Endothelial cell of umbilical vein (primary cell): ENCODE measurements at regions not wholly inside any gene's neighbourhood (a gene's known extent, or its start where the extent isn't known, plus 50 kb on each side); places are given as distances from the start of the nearest gene placed in this dataset.

Experiments used
- BruUV-seq: library from RNA; stranded (reverse); fragments of 400-500 nt; replicated peaks from 2 replicates; lab custom pipeline; 2021; lab: Mats Ljungman, UMichigan
- CTCF ChIA-PET: fragments of 300-600, 350-600 bp; sonication (Branson Sonifier 250); formaldehyde crosslinking; loops from one replicate; lab custom pipeline; 2021; ENCODE audit warnings: antibody characterized with exemption, inconsistent platforms; lab: Charles Lee
- POLR2A ChIA-PET: fragments of 300-600, 350-600 bp; sonication (Branson Sonifier 250); formaldehyde crosslinking; loops from one replicate; lab custom pipeline; 2021; ENCODE audit warnings: antibody characterized with exemption, inconsistent platforms; lab: Charles Lee
- DNase-seq: peaks from one replicate; pipeline ENCODE4 v3.0.0-alpha.2; 2011; ENCODE audit warnings: low read depth, low spot score
- FAIRE-seq: peaks from 2 replicates; lab custom pipeline; 2011; peaks lifted over from hg19 to GRCh38; lab: Jason Lieb, UNC
- H2AFZ ChIP-seq: 2 replicates; pipeline ENCODE4 v1.6.0; 2012; ENCODE audit warnings: low read depth, low read length, control low read depth, inconsistent platforms
- H3K27ac ChIP-seq: 2 replicates; pipeline ENCODE4 v1.5.1; 2011; ENCODE audit warnings: low read depth, mild to moderate bottlenecking, control low read depth, low read length, moderate library complexity; ENCODE audit not compliant: insufficient read depth
- H3K27me3 ChIP-seq, 2 experiments: 2 replicates each; pipeline versions ENCODE4 v1.6.0 to v1.6.1; 2011; ENCODE audit warnings: low read length in 2 of 2, mixed read lengths in 1 of 2; ENCODE audit not compliant: control insufficient read depth in 2 of 2, insufficient read depth in 2 of 2
- H3K36me3 ChIP-seq, 2 experiments: 2 replicates in 1 of 2; 3 replicates in 1 of 2; pipeline ENCODE4 v1.5.1; 2011; ENCODE audit warnings: low read length in 2 of 2, mild to moderate bottlenecking in 1 of 2, moderate library complexity in 1 of 2; ENCODE audit not compliant: control insufficient read depth in 2 of 2, insufficient read depth in 2 of 2; ENCODE audit errors: extremely low read depth in 1 of 2
- H3K4me1 ChIP-seq: 3 replicates; pipeline ENCODE4 v1.5.1; 2011; ENCODE audit warnings: mild to moderate bottlenecking, low read length; ENCODE audit not compliant: control insufficient read depth, insufficient read depth; ENCODE audit errors: extremely low read depth
- H3K4me2 ChIP-seq: 2 replicates; pipeline ENCODE4 v1.6.1; 2011; ENCODE audit warnings: low read length, control low read depth, mixed read lengths; ENCODE audit not compliant: insufficient read depth
- H3K4me3 ChIP-seq, 3 experiments: fragments of 200-600 bp in 1 of 3; sonication (generic), shearing (Covaris generic) in 1 of 3; replicated peaks in 1 of 3; 2 replicates each; pipeline ENCODE4 v1.5.1; 2011 to 2016; ENCODE audit warnings: control low read depth in 3 of 3, low read length in 3 of 3, mild to moderate bottlenecking in 2 of 3, inconsistent platforms in 1 of 3, low read depth in 1 of 3, moderate library complexity in 1 of 3; ENCODE audit not compliant: insufficient read depth in 1 of 3
- H3K79me2 ChIP-seq: 2 replicates; pipeline ENCODE4 v1.6.0; 2012; ENCODE audit warnings: low read length, inconsistent platforms; ENCODE audit not compliant: control insufficient read depth, insufficient read depth
- H3K9ac ChIP-seq: replicated peaks from 2 replicates; pipeline ENCODE3; 2011; ENCODE audit warnings: low read length, control low read depth; ENCODE audit not compliant: insufficient read depth; ENCODE audit errors: extremely low read depth
- H3K9me1 ChIP-seq: replicated peaks from 3 replicates; pipeline ENCODE4 v1.6.0; 2011; ENCODE audit warnings: mild to moderate bottlenecking, low read length; ENCODE audit not compliant: control insufficient read depth, insufficient read depth; ENCODE audit errors: extremely low read depth
- H3K9me3 ChIP-seq: replicated peaks from 2 replicates; pipeline ENCODE4 v1.5.1; 2012; ENCODE audit warnings: low read length, inconsistent platforms; ENCODE audit not compliant: control insufficient read depth, insufficient read depth
- H4K20me1 ChIP-seq: replicated peaks from 2 replicates; pipeline ENCODE3; 2011; ENCODE audit warnings: mild to moderate bottlenecking, low read length; ENCODE audit not compliant: control insufficient read depth, insufficient read depth; ENCODE audit errors: extremely low read depth
- CTCF ChIP-seq, 2 donors: IDR thresholded peaks; 1 replicate in 1 of 2; 2 replicates in 1 of 2; pipeline ENCODE4 v1.5.1; 2011; ENCODE audit warnings: low read length in 2 of 2, mild to moderate bottlenecking in 2 of 2, moderate library complexity in 2 of 2, control low read depth in 1 of 2, inconsistent platforms in 1 of 2, low read depth in 1 of 2; ENCODE audit not compliant: insufficient read depth in 1 of 2; ENCODE audit errors: extremely low read depth in 1 of 2
- FOS ChIP-seq: IDR thresholded peaks from 2 replicates; pipeline ENCODE4 v1.6.1; 2011; ENCODE audit warnings: mild to moderate bottlenecking, low read length, moderate library complexity, borderline replicate concordance; ENCODE audit not compliant: insufficient read depth
- GATA2 ChIP-seq: IDR thresholded peaks from 2 replicates; pipeline ENCODE4 v1.7.0; 2011; ENCODE audit warnings: low read depth, mild to moderate bottlenecking, moderate library complexity, mixed read lengths, low read length; ENCODE audit not compliant: insufficient read length, insufficient read depth
- JUN ChIP-seq: IDR thresholded peaks from 2 replicates; pipeline ENCODE4 v1.6.1; 2011; ENCODE audit warnings: borderline replicate concordance, low read depth; ENCODE audit not compliant: insufficient read length, insufficient read depth
- MAX ChIP-seq: IDR thresholded peaks from 2 replicates; pipeline ENCODE4 v1.6.1; 2011; ENCODE audit not compliant: insufficient read depth, insufficient read length
- MYC ChIP-seq: IDR thresholded peaks from one replicate; pipeline ENCODE4 v1.6.1; 2011; ENCODE audit warnings: mild to moderate bottlenecking, low read depth, low read length
- POLR2A ChIP-seq: IDR thresholded peaks from 2 replicates; pipeline ENCODE4 v1.6.1; 2012; ENCODE audit warnings: low read depth, mild to moderate bottlenecking, control low read depth, low read length
- POLR2AphosphoS5 ChIP-seq: IDR thresholded peaks from 2 replicates; pipeline ENCODE4 v1.6.1; 2012; ENCODE audit warnings: low read depth, mild to moderate bottlenecking, control low read depth, low read length, moderate library complexity; ENCODE audit not compliant: insufficient read depth
- dilution Hi-C: fragments of 300-500 bp; cut with MboI; formaldehyde crosslinking; loops from one replicate; pipeline ENCODE4 v1.15.0; 2019; ENCODE audit warnings: low sequenced_read_pairs; ENCODE audit not compliant: extremely low pct_ligation_motif_present
- intact Hi-C: fragments of 100-400 bp; cut with micrococcal nuclease; formaldehyde crosslinking; loops from one replicate; pipeline ENCODE4 v1.10.0; 2022

- FAIRE-seq (no peak), DNase-seq (no peak)
- H2AFZ ChIP-seq, result no peak overlapping the region
- H3K27me3 ChIP-seq, result no peaks in the 10 kb centered on the region
- POLR2A ChIA-PET, result no interaction called here
- peaks cover 7 to 10% of the 10 kb centered on the region in 2 experiments for H3K36me3 ChIP-seq
- H4K20me1 ChIP-seq, result no peaks in the 10 kb centered on the region
- H3K9me1 ChIP-seq, result no peaks in the 10 kb centered on the region
- H3K9ac ChIP-seq, result no peak overlapping the region
- dilution Hi-C loops (no loop called here), intact Hi-C loops (loop anchor here (2.0 to 5.0 kb wide), 2 partner anchors 33 to 188 kb away; no protein-coding TSS in a partner anchor)
- H3K4me1 ChIP-seq, result peaks cover 23% of the 10 kb centered on the region
- no peak for TF ChIP-seq CTCF (IDR thresholded peaks at IDR 0.05; ENCODE audit: extremely low read depth in 1 of 2, insufficient read depth in 1 of 2, low read depth in 1 of 2, low read length in 2 of 2)
- TF ChIP-seq MAX, result no peak
- TF ChIP-seq MYC, result no peak
- no peak for TF ChIP-seq POLR2AphosphoS5
- TF ChIP-seq JUN, result no peak
- no peak for TF ChIP-seq FOS
- no peak for TF ChIP-seq GATA2
- TF ChIP-seq POLR2A, result no peak
- CTCF ChIA-PET, result no interaction called here
- no peak overlapping the region for H3K4me3 ChIP-seq
- H3K9me3 ChIP-seq, result no peaks in the 10 kb centered on the region
- no peak overlapping the region for H3K4me2 ChIP-seq
- H3K27ac ChIP-seq, result no peak overlapping the region
- no TSS peak for BruUV-seq
- no peaks in the 10 kb centered on the region for H3K79me2 ChIP-seq
These were observed 223.8 kb upstream of the FN1 start for GRCh38 chr2:215659650-215660049.
